T47D (cell line): ENCODE measurements at regions not wholly inside any gene's neighbourhood (a gene's known extent, or its start where the extent isn't known, plus 50 kb on each side); places are given as distances from the start of the nearest gene placed in this dataset.
"Not testable (repeated sequence)": the region's sequence is repeated elsewhere in the genome, so short reads cannot be mapped to it uniquely, and the experiment has no call there.

Experiments
- DNase-seq, 2 experiments: peaks; one replicate each; pipeline versions ENCODE4 v3.0.0 to v3.0.0-alpha.2; 2011 to 2012; ENCODE audit warnings: low read depth in 1 of 2, low spot score in 1 of 2
- JUND ChIP-seq: IDR thresholded peaks from 2 replicates; pipeline ENCODE4 v1.6.1; 2012; ENCODE audit warnings: low read depth
- in situ Hi-C: cut with HindIII; loops from 2 replicates; pipeline ENCODE4 v1.10.0; 2016; ENCODE audit warnings: low sequenced_read_pairs, low pct_unique_long_range_greater_than_20kb

- DNase-seq, result no peak
- no peak for TF ChIP-seq JUND
- in situ Hi-C loops, result no loop called here
Observed at GRCh38 chr17:53525590-53525989, 297.1 kb upstream of the KIF2B start.

DNA sequence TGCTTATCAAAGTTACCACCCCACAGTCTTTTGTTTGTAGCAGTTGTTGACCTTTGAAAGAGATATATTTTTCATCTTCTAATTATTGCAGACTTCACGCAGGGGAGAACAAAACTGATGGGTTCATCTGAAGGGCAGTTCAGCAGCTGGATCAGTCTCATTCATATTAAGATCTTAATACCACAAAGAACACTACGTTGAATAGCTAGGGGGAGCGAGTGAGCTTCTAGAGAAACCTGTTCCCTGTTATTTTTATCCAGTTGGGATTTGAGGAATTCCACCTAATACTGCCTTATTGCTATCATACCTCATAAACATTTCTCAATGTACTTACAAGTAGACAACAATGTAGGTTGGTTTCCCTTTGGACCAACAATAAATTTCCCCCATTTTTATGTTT is 306.1 kb upstream of the KIF2B start:
- DNase-seq, result peak in 1 of 2 experiments; percentile 43
- in situ Hi-C loops, result no loop called here
- TF ChIP-seq JUND, result no peak

GRCh38 chr17:53499277-53499676 is 323.4 kb upstream of the KIF2B start:
- in situ Hi-C loops, result no loop called here
- TF ChIP-seq JUND, result no peak

DNA sequence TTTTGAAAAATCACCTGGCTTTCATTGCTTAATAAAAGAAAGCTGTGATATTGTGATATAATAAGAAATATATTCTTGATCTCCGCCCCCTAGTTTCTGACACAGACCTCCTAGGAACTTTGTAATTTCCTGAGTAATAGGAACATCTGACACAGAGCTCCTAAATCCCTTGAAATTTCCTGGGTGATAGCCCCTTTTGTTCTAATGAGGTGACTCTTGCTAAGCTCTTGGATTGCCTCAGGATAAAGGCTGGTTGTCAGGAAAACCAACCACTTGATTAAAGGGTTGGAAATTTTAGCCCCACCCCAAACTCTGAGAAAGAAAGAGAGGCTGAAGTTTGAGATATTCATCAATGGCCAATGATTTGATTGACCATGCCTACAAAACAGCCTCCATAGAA is 326.4 kb upstream of the KIF2B start:
- no peak for TF ChIP-seq JUND
- DNase-seq, result no peak
- in situ Hi-C loops, result no loop called here

More at GRCh38 chr17:53499277-53499676, 323.4 kb upstream of the KIF2B start:
- no peak for DNase-seq

GRCh38 chr17:53492532-53492931 is 330.2 kb upstream of the KIF2B start:
- in situ Hi-C loops, result no loop called here
- TF ChIP-seq JUND, result no peak
- DNase-seq, result no peak

DNA sequence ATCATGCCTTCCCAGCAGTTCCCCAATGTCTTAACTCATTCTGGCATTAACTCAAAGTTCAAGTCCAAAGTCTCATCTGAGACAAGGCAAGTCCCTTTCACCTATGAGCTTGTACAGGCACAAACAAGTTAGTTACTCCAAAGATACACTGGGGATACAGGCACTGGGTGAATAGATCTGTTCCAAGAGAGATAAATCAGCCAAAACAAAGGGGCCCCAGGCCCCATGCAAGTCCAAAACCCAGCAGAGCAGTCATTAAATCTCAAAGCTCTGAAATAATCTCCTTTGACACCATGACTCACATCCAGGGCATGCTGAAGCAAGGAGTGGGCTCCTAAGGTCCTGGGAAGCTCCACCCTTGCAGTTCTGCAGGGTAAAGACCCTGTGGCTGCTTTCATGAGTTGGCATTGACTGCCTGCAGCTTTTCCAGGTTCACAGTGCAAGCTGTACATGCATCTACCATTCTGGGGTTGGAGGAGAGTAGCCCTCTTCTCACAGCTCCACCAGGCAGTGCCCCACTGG is 332.2 kb upstream of the KIF2B start:
- in situ Hi-C loops, result no loop called here
- TF ChIP-seq JUND, result no peak
- DNase-seq, result no peak

- in situ Hi-C loops, result no loop called here
- no peak for DNase-seq
- TF ChIP-seq JUND, result no peak
Observed at GRCh38 chr17:53483704-53484103, 339.0 kb upstream of the KIF2B start.

GRCh38 chr17:53475002-53475401 is 347.7 kb upstream of the KIF2B start:
- TF ChIP-seq JUND, result no peak
- in situ Hi-C loops, result no loop called here
- no peak for DNase-seq

DNA sequence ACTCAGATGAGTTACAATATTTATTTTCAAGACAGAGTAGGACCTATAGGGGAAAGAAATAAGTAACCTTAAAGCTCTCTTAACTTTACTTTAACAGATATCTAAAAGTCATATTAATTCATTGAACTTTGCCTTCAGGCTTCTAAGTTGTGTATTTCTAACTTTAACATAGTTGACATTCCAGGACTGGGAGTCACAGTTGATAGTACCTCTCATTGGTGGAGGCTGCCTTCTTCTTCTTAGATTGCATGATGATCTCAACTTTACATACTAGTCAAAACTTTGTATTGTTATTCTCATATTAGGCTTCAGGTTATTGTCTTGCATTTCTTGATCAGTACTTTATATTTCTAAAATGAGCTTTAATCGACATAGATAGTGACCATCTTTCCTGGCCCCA is 350.1 kb upstream of the KIF2B start:
- TF ChIP-seq JUND, result no peak
- in situ Hi-C loops, result no loop called here
- no peak for DNase-seq

GRCh38 chr17:53471514-53471913 is 351.2 kb upstream of the KIF2B start:
- DNase-seq, result no peak
- in situ Hi-C loops, result no loop called here
- TF ChIP-seq JUND, result no peak

DNA sequence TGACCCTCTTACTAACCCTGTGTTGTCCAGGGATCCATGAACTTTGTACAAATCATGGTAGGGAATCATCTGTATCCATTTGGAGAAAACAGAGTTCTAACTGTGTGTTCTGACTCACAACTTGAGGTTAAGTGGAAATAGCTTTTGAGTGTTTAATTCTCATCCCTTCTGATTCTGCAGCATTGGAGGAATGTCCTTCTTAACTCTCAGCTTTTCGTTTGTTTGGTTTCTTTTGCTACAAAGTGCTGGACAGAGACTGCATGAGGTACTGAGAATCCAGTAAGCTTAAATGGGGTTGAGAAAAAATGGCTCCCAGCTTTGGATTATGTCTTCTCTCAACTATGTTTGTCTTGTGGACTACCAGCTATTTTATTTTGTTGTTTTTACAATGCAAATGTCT is 352.1 kb upstream of the KIF2B start:
- in situ Hi-C loops, result no loop called here
- no peak for DNase-seq
- TF ChIP-seq JUND, result no peak

- DNase-seq, result no peak
- TF ChIP-seq JUND, result no peak
- in situ Hi-C loops, result no loop called here
Observed at GRCh38 chr17:53466733-53467132, 356.0 kb upstream of the KIF2B start.

GRCh38 chr17:53464396-53464795 is 358.3 kb upstream of the KIF2B start:
- in situ Hi-C loops, result not testable (repeated sequence)

GRCh38 chr17:53463363-53463762 is 359.4 kb upstream of the KIF2B start:
- in situ Hi-C loops, result no loop called here
- no peak for DNase-seq
- TF ChIP-seq JUND, result no peak

More at GRCh38 chr17:53464396-53464795, 358.3 kb upstream of the KIF2B start:
- DNase-seq, result not testable (repeated sequence)

GRCh38 chr17:53462393-53462811 is 360.3 kb upstream of the KIF2B start:
- no peak for TF ChIP-seq JUND
- DNase-seq, result no peak
- in situ Hi-C loops, result no loop called here

DNA sequence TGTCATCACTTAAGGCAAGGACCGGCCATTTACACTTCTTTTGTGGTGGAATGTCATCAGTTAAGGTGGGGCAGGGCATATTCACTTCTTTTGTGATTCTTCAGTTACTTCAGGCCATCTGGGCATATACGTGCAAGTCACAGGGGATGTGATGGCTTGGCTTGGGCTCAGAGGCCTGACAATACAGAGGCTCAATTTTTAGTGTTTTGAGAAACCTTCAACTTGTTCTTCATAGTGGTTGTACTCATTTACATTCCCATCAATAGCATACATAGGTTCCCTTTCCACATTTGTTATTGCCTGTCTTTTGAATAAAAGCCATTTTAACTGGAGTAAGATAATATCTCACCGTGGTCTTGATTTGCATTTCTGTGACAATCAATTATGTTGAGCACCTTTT is 366.8 kb upstream of the KIF2B start:
- DNase-seq, in situ Hi-C loops: not testable (repeated sequence)
